CMK (cell line): ENCODE measurements at regions not wholly inside any gene's neighbourhood (a gene's known extent, or its start where the extent isn't known, plus 50 kb on each side); places are given as distances from the start of the nearest gene placed in this dataset.

Experiments
- DNase-seq: peaks from one replicate; pipeline ENCODE4 v3.0.0-alpha.2; 2010; ENCODE audit warnings: low read depth

- no peak for DNase-seq
Measured at GRCh38 chr12:76611533-76611932, 52.0 kb upstream of the OSBPL8 start.

- no peak for DNase-seq
Measured at GRCh38 chr12:76614364-76614763, 54.8 kb upstream of the OSBPL8 start.

GRCh38 chr12:76618031-76618430 is 58.5 kb upstream of the OSBPL8 start:
- no peak for DNase-seq

GRCh38 chr12:76621582-76622024 is 62.0 kb upstream of the OSBPL8 start:
- DNase-seq = peak; percentile 18

DNA sequence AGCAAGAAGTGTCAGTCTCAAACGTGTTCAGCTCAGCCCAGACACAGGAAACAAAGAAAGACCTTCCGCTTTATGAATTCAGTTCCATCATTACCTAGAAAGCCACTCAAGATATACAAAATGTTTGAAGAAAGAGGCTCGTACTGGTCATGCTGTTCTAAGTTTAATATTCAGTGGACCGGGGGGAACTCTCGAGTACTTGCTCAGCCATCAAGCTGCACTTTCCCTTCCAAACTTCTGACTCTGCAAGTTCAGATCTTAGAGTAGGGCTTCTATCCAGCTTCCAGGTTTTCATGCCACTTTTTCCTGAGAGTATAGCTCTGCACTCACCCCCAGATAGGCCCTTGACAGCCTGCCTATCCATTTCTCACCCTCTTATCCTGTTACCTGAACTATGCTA is 62.8 kb upstream of the OSBPL8 start:
- DNase-seq = no peak

GRCh38 chr12:76622915-76623314 is 63.3 kb upstream of the OSBPL8 start:
- DNase-seq = no peak

- no peak for DNase-seq
Measured at GRCh38 chr12:76623931-76624330, 64.4 kb upstream of the OSBPL8 start.

GRCh38 chr12:76627346-76628135 is 68.0 kb upstream of the OSBPL8 start:
- DNase-seq = no peak

GRCh38 chr12:76628745-76629144 is 69.2 kb upstream of the OSBPL8 start:
- DNase-seq = peak; percentile 27

DNA sequence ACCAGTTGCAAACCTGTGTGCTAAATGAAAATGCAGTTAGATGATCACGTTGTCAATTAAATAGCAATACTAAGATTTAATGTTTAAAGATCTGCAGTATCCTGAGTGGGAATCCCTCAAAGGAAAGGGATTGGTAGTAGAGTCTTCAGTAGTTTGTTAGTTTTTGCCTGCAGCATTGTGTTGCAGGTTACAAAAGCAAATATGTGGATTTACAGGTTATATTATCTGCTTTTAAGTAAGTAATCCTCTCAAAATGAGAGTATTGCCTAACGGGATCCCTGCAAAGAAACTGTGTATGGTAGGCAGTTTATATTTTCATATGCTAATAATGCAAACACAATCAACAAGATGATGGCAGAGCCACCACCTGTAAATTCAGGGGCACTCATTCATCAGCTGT is 72.2 kb upstream of the OSBPL8 start:
- DNase-seq = no peak

- peak; percentile 72 for DNase-seq
Measured at GRCh38 chr12:76633415-76633814, 73.8 kb upstream of the OSBPL8 start.

- no peak for DNase-seq
Measured at GRCh38 chr12:76634133-76634532, 74.6 kb upstream of the OSBPL8 start.

DNA sequence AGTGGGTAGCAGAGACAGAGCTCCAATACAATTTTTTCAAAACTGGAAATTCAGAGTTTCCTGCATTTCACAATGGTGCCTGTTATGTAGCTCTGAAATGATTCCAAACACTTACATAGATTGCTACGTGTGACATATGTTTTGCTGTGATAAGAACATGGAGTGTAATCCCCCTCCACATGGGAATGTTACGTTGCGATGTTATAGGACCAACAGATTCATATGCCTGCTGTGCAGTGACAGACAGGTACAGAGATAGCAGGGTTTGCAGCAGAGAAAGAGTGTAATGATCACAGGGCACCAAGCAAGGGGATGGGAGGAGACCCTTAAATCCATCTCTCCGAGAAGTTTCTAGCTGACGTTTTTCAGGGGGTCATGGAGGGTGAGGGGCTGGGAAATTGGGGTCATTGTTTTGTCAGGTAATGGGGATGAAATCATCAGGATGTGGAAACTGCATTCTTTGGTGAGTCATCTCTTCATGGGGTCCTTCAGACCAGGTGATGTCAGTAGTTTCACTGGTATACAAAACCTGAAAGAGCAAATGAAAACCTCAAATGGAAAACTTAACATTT is 76.6 kb upstream of the OSBPL8 start:
- DNase-seq = peak; percentile 24

DNA sequence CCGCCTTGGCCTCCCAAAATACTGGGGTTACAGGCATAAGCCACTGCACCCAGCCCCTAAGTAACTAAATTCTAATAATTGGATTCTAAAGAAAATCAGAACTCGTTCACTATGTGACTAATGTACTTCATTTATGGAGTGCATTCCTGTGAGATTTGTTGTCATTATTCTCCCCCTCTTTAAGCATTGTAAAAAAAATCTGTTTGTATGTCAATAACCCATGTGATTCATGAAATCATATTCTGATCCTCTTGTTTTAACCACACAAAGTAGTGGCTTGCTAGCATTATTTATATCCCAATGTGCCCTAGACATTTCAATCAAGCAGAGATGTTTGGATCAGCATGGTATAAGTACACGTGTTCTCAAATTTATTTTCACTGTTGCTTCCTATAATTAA is 78.2 kb upstream of the OSBPL8 start:
- DNase-seq = no peak

DNA sequence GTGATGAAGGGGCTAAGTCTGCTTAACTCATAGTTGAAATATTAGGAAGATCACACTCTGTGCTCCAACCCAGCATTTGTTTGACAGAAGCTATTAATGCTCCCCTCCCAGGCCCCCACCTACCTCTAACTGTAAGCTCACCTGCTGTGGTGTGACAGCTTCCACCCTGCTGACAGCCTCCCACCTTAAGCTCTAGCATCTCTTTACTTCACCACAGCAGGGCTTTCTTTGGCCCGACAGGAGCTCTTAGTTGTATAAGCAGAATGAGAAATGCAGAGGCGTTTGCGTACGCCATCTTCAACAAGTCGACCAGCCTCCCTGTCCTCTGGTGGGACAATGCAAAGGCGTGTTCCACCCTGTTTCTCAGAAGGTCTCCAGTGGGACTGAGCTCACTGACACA is 80.1 kb upstream of the OSBPL8 start:
- no peak for DNase-seq

GRCh38 chr12:76641073-76641472 is 81.5 kb upstream of the OSBPL8 start:
- no peak for DNase-seq

DNA sequence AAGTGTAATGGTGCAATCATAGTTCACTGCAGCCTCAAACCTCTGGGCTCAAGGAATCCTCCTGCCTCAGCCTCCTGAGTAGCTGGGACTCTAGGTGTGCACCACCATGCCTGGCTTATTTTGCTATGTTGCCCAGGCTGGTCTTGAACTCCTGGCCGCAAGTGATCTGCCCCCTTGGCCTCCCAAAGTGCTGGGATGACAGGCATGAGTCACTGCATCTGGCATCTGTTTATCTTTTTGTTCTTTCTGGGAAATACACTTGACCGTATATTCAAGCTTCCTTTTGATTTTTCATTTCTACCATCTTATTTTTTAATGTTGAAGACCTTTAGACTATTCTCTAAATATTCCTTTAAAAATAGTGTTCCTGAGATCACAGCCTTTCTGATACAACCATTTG is 82.4 kb upstream of the OSBPL8 start:
- DNase-seq = no peak

DNA sequence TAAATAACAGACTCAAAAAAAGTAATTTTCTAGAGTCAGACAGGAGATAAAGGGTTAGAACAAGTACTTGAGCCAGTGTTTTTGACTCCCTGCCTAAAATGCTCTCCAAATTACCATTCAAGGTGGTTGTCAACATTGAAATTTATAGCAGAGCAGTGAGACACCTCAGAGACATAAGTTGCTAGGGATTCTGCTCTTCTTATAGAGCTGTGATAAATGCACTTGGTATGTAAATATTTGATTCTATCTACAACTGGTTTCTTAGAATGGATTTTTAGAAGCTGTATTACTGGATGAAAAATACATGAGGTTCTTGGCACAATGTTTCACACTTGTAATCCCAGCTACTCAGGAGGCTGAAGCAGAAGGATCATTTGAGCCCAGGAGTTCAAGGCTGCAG is 83.9 kb upstream of the OSBPL8 start:
- no peak for DNase-seq

- no peak for DNase-seq
Measured at GRCh38 chr12:76644950-76645349, 85.4 kb upstream of the OSBPL8 start.

- DNase-seq = no peak
Measured at GRCh38 chr12:76645934-76646333, 86.4 kb upstream of the OSBPL8 start.

GRCh38 chr12:76646366-76646765 is 86.8 kb upstream of the OSBPL8 start:
- no peak for DNase-seq

- DNase-seq = no peak
Measured at GRCh38 chr12:76649099-76649498, 89.5 kb upstream of the OSBPL8 start.

DNA sequence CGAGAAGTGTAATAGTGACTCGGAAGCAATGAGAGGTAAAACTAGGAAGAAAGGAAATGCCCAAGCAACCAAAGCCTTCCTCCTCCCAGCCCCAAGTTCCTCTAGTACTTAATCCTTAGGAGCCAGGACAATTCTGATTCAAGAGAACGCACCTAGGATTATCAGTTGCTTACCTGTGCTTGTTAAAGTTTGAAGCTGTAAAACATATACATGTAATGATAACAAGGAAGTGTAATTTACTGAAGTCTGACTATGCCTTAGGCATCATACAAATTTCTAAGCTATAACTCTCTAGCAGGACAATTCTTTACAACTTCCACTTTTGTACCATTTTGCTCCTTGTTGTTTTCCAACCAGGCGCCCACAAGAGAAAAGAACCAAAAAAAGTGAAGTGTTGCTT is 92.8 kb upstream of the OSBPL8 start:
- no peak for DNase-seq

DNA sequence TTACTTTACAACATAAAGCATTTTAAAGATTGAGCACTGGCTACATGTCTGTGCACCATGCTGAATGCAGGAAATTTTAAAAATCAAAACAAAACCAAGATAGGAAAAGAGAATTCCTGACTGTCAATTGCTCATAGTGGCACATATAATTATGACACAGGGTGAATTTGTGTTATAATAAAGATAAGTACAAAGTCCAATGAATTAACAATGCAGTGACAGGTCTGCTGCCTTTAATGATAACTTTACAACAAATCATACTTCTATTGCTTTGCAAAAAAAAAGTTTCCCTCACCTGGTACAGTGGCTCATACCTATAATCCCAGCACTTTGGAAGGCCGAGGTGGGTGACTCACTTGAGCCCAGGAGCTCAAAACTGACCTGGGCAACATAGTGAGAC is 93.8 kb upstream of the OSBPL8 start:
- no peak for DNase-seq
